Endothelial cell of umbilical vein (primary cell): ENCODE measurements at regions not wholly inside any gene's neighbourhood (a gene's known extent, or its start where the extent isn't known, plus 50 kb on each side); places are given as distances from the start of the nearest gene placed in this dataset.

ENCODE experiments used
- BruUV-seq: library from RNA; stranded (reverse); fragments of 400-500 nt; replicated peaks from 2 replicates; lab custom pipeline; 2021; lab: Mats Ljungman, UMichigan
- CTCF ChIA-PET: fragments of 300-600, 350-600 bp; sonication (Branson Sonifier 250); formaldehyde crosslinking; loops from one replicate; lab custom pipeline; 2021; ENCODE audit warnings: antibody characterized with exemption, inconsistent platforms; lab: Charles Lee
- POLR2A ChIA-PET: fragments of 300-600, 350-600 bp; sonication (Branson Sonifier 250); formaldehyde crosslinking; loops from one replicate; lab custom pipeline; 2021; ENCODE audit warnings: antibody characterized with exemption, inconsistent platforms; lab: Charles Lee
- DNase-seq: peaks from one replicate; pipeline ENCODE4 v3.0.0-alpha.2; 2011; ENCODE audit warnings: low read depth, low spot score
- FAIRE-seq: peaks from 2 replicates; lab custom pipeline; 2011; peaks lifted over from hg19 to GRCh38; lab: Jason Lieb, UNC
- H2AFZ ChIP-seq: 2 replicates; pipeline ENCODE4 v1.6.0; 2012; ENCODE audit warnings: low read depth, low read length, control low read depth, inconsistent platforms
- H3K27ac ChIP-seq: 2 replicates; pipeline ENCODE4 v1.5.1; 2011; ENCODE audit warnings: low read depth, mild to moderate bottlenecking, control low read depth, low read length, moderate library complexity; ENCODE audit not compliant: insufficient read depth
- H3K27me3 ChIP-seq, 2 experiments: 2 replicates each; pipeline versions ENCODE4 v1.6.0 to v1.6.1; 2011; ENCODE audit warnings: low read length in 2 of 2, mixed read lengths in 1 of 2; ENCODE audit not compliant: control insufficient read depth in 2 of 2, insufficient read depth in 2 of 2
- H3K36me3 ChIP-seq, 2 experiments: 2 replicates in 1 of 2; 3 replicates in 1 of 2; pipeline ENCODE4 v1.5.1; 2011; ENCODE audit warnings: low read length in 2 of 2, mild to moderate bottlenecking in 1 of 2, moderate library complexity in 1 of 2; ENCODE audit not compliant: control insufficient read depth in 2 of 2, insufficient read depth in 2 of 2; ENCODE audit errors: extremely low read depth in 1 of 2
- H3K4me1 ChIP-seq: 3 replicates; pipeline ENCODE4 v1.5.1; 2011; ENCODE audit warnings: mild to moderate bottlenecking, low read length; ENCODE audit not compliant: control insufficient read depth, insufficient read depth; ENCODE audit errors: extremely low read depth
- H3K4me2 ChIP-seq: 2 replicates; pipeline ENCODE4 v1.6.1; 2011; ENCODE audit warnings: low read length, control low read depth, mixed read lengths; ENCODE audit not compliant: insufficient read depth
- H3K4me3 ChIP-seq, 3 experiments: fragments of 200-600 bp in 1 of 3; sonication (generic), shearing (Covaris generic) in 1 of 3; replicated peaks in 1 of 3; 2 replicates each; pipeline ENCODE4 v1.5.1; 2011 to 2016; ENCODE audit warnings: control low read depth in 3 of 3, low read length in 3 of 3, mild to moderate bottlenecking in 2 of 3, inconsistent platforms in 1 of 3, low read depth in 1 of 3, moderate library complexity in 1 of 3; ENCODE audit not compliant: insufficient read depth in 1 of 3
- H3K79me2 ChIP-seq: 2 replicates; pipeline ENCODE4 v1.6.0; 2012; ENCODE audit warnings: low read length, inconsistent platforms; ENCODE audit not compliant: control insufficient read depth, insufficient read depth
- H3K9ac ChIP-seq: replicated peaks from 2 replicates; pipeline ENCODE3; 2011; ENCODE audit warnings: low read length, control low read depth; ENCODE audit not compliant: insufficient read depth; ENCODE audit errors: extremely low read depth
- H3K9me1 ChIP-seq: replicated peaks from 3 replicates; pipeline ENCODE4 v1.6.0; 2011; ENCODE audit warnings: mild to moderate bottlenecking, low read length; ENCODE audit not compliant: control insufficient read depth, insufficient read depth; ENCODE audit errors: extremely low read depth
- H3K9me3 ChIP-seq: replicated peaks from 2 replicates; pipeline ENCODE4 v1.5.1; 2012; ENCODE audit warnings: low read length, inconsistent platforms; ENCODE audit not compliant: control insufficient read depth, insufficient read depth
- H4K20me1 ChIP-seq: replicated peaks from 2 replicates; pipeline ENCODE3; 2011; ENCODE audit warnings: mild to moderate bottlenecking, low read length; ENCODE audit not compliant: control insufficient read depth, insufficient read depth; ENCODE audit errors: extremely low read depth
- EZH2 ChIP-seq: IDR thresholded peaks from 2 replicates; pipeline ENCODE4 v1.6.1; 2012; ENCODE audit warnings: borderline replicate concordance, low read depth, mild to moderate bottlenecking, moderate library complexity, low read length, inconsistent platforms; ENCODE audit not compliant: severe bottlenecking
- FOS ChIP-seq: IDR thresholded peaks from 2 replicates; pipeline ENCODE4 v1.6.1; 2011; ENCODE audit warnings: mild to moderate bottlenecking, low read length, moderate library complexity, borderline replicate concordance; ENCODE audit not compliant: insufficient read depth
- GATA2 ChIP-seq: IDR thresholded peaks from 2 replicates; pipeline ENCODE4 v1.7.0; 2011; ENCODE audit warnings: low read depth, mild to moderate bottlenecking, moderate library complexity, mixed read lengths, low read length; ENCODE audit not compliant: insufficient read length, insufficient read depth
- JUN ChIP-seq: IDR thresholded peaks from 2 replicates; pipeline ENCODE4 v1.6.1; 2011; ENCODE audit warnings: borderline replicate concordance, low read depth; ENCODE audit not compliant: insufficient read length, insufficient read depth
- MYC ChIP-seq: IDR thresholded peaks from one replicate; pipeline ENCODE4 v1.6.1; 2011; ENCODE audit warnings: mild to moderate bottlenecking, low read depth, low read length
- POLR2A ChIP-seq: IDR thresholded peaks from 2 replicates; pipeline ENCODE4 v1.6.1; 2012; ENCODE audit warnings: low read depth, mild to moderate bottlenecking, control low read depth, low read length
- POLR2AphosphoS5 ChIP-seq: IDR thresholded peaks from 2 replicates; pipeline ENCODE4 v1.6.1; 2012; ENCODE audit warnings: low read depth, mild to moderate bottlenecking, control low read depth, low read length, moderate library complexity; ENCODE audit not compliant: insufficient read depth
- dilution Hi-C: fragments of 300-500 bp; cut with MboI; formaldehyde crosslinking; loops from one replicate; pipeline ENCODE4 v1.15.0; 2019; ENCODE audit warnings: low sequenced_read_pairs; ENCODE audit not compliant: extremely low pct_ligation_motif_present
- intact Hi-C: fragments of 100-400 bp; cut with micrococcal nuclease; formaldehyde crosslinking; loops from one replicate; pipeline ENCODE4 v1.10.0; 2022
- TF ChIP-seq, protein P1 (sequence below), 2 donors: IDR thresholded peaks; 1 replicate in 1 of 2; 2 replicates in 1 of 2; pipeline ENCODE4 v1.5.1; 2011; ENCODE audit warnings: low read length in 2 of 2, mild to moderate bottlenecking in 2 of 2, moderate library complexity in 2 of 2, control low read depth in 1 of 2, inconsistent platforms in 1 of 2, low read depth in 1 of 2; ENCODE audit not compliant: insufficient read depth in 1 of 2; ENCODE audit errors: extremely low read depth in 1 of 2
- TF ChIP-seq, protein P2 (sequence below): IDR thresholded peaks from 2 replicates; pipeline ENCODE4 v1.6.1; 2011; ENCODE audit not compliant: insufficient read depth, insufficient read length

DNA sequence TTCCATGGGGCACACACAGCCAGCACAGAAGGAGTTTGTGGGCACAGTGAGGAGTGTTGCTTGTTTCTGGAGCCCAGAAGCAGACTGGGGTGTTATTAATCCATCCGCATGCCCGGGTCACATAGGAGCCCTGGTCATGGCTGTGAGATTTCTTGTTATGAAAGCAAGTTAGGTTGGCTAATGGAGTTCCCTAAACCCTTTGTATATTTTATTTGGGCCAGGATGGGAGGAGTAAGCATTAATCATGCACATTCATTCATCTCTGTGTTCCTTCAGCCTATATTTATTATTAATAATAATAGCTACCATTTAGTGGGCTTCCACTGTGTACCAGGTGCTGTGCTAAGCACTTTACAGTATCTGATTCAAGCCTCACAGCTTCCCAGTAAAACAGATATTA, 200.6 kb upstream of the CDH5 start:
- ChIA-PET CTCF (no interaction called here), POLR2A (no interaction called here)
- intact Hi-C loops (no loop called here), dilution Hi-C loops (no loop called here)
- H3K27me3 ChIP-seq = no peaks in the 10 kb centered on the region
- no peaks in the 10 kb centered on the region for H3K9me1 ChIP-seq
- no peaks in the 10 kb centered on the region for H3K4me1 ChIP-seq
- DNase-seq = no peak
- no peak overlapping the region for H3K4me3 ChIP-seq
- H3K27ac ChIP-seq = no peak overlapping the region
- no peaks in the 10 kb centered on the region for H3K36me3 ChIP-seq
- BruUV-seq = no TSS peak
- no peak overlapping the region for H3K4me2 ChIP-seq
- no peak for FAIRE-seq
- H3K9ac ChIP-seq = no peak overlapping the region
- H4K20me1 ChIP-seq = no peaks in the 10 kb centered on the region
- H3K9me3 ChIP-seq = no peaks in the 10 kb centered on the region
- no peak overlapping the region for H2AFZ ChIP-seq
- H3K79me2 ChIP-seq = no peaks in the 10 kb centered on the region
- TF ChIP-seq, protein P1, sequence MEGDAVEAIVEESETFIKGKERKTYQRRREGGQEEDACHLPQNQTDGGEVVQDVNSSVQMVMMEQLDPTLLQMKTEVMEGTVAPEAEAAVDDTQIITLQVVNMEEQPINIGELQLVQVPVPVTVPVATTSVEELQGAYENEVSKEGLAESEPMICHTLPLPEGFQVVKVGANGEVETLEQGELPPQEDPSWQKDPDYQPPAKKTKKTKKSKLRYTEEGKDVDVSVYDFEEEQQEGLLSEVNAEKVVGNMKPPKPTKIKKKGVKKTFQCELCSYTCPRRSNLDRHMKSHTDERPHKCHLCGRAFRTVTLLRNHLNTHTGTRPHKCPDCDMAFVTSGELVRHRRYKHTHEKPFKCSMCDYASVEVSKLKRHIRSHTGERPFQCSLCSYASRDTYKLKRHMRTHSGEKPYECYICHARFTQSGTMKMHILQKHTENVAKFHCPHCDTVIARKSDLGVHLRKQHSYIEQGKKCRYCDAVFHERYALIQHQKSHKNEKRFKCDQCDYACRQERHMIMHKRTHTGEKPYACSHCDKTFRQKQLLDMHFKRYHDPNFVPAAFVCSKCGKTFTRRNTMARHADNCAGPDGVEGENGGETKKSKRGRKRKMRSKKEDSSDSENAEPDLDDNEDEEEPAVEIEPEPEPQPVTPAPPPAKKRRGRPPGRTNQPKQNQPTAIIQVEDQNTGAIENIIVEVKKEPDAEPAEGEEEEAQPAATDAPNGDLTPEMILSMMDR (IDR thresholded peaks at IDR 0.05; ENCODE audit: extremely low read depth in 1 of 2, insufficient read depth in 1 of 2, low read depth in 1 of 2, low read length in 2 of 2) = no peak
- TF ChIP-seq EZH2 (no peak), JUN (no peak), GATA2 (no peak), FOS (no peak), POLR2A (no peak), MYC (no peak), POLR2AphosphoS5 (no peak)
- TF ChIP-seq, protein P2, sequence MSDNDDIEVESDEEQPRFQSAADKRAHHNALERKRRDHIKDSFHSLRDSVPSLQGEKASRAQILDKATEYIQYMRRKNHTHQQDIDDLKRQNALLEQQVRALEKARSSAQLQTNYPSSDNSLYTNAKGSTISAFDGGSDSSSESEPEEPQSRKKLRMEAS = no peak
